ENCODE measurements at regions not wholly inside any gene's neighbourhood (a gene's known extent, or its start where the extent isn't known, plus 50 kb on each side); places are given as distances from the start of the nearest gene placed in this dataset.

- no peak for DNase-seq (ENCODE audit: low read depth in 4 of 4, low spot score in 3 of 4)
Observed at GRCh38 chrX:97763391-97763790, 879.7 kb downstream of the RPA4 start.

GRCh38 chrX:97763981-97764380, 880.3 kb downstream of the RPA4 start:
- DNase-seq (ENCODE audit: low read depth in 4 of 4, low spot score in 3 of 4) = no peak

- no peak for DNase-seq (ENCODE audit: low read depth in 4 of 4, low spot score in 3 of 4)
Observed at GRCh38 chrX:97766501-97767095, 882.9 kb downstream of the RPA4 start.

GRCh38 chrX:97787311-97787710, 903.6 kb downstream of the RPA4 start:
- no peak for DNase-seq (ENCODE audit: low read depth in 4 of 4, low spot score in 3 of 4)

- DNase-seq (ENCODE audit: low read depth in 4 of 4, low spot score in 3 of 4) = no peak
Observed at GRCh38 chrX:97787849-97788248, 904.1 kb downstream of the RPA4 start.

- DNase-seq (ENCODE audit: low read depth in 4 of 4, low spot score in 3 of 4) = no peak
Observed at GRCh38 chrX:97790850-97791249, 907.1 kb downstream of the RPA4 start.

GRCh38 chrX:97797076-97797475, 913.4 kb downstream of the RPA4 start:
- no peak for DNase-seq (ENCODE audit: low read depth in 4 of 4, low spot score in 3 of 4)

GRCh38 chrX:97806238-97806637, 922.5 kb downstream of the RPA4 start:
- DNase-seq (ENCODE audit: low read depth in 4 of 4, low spot score in 3 of 4) = no peak

GRCh38 chrX:97806946-97807345, 923.2 kb downstream of the RPA4 start:
- no peak for DNase-seq (ENCODE audit: low read depth in 4 of 4, low spot score in 3 of 4)

GRCh38 chrX:97820170-97820569, 936.5 kb downstream of the RPA4 start:
- no peak for DNase-seq (ENCODE audit: low read depth in 4 of 4, low spot score in 3 of 4)

GRCh38 chrX:97828471-97828870, 944.8 kb downstream of the RPA4 start:
- no peak for DNase-seq (ENCODE audit: low read depth in 4 of 4, low spot score in 3 of 4)

GRCh38 chrX:97835969-97836368, 952.3 kb downstream of the RPA4 start:
- no peak for DNase-seq (ENCODE audit: low read depth in 4 of 4, low spot score in 3 of 4)

GRCh38 chrX:97841544-97842179, 958.0 kb downstream of the RPA4 start:
- DNase-seq (ENCODE audit: low read depth in 4 of 4, low spot score in 3 of 4) = no peak

- DNase-seq (ENCODE audit: low read depth in 4 of 4, low spot score in 3 of 4) = no peak
Observed at GRCh38 chrX:97842468-97843199, 958.9 kb downstream of the RPA4 start.

GRCh38 chrX:97843200-97843811, 959.6 kb downstream of the RPA4 start:
- DNase-seq (ENCODE audit: low read depth in 4 of 4, low spot score in 3 of 4) = no peak

GRCh38 chrX:97844161-97844560, 960.5 kb downstream of the RPA4 start:
- no peak for DNase-seq (ENCODE audit: low read depth in 4 of 4, low spot score in 3 of 4)

GRCh38 chrX:97844943-97845342, 961.2 kb downstream of the RPA4 start:
- DNase-seq (ENCODE audit: low read depth in 4 of 4, low spot score in 3 of 4) = no peak

- DNase-seq (ENCODE audit: low read depth in 4 of 4, low spot score in 3 of 4) = no peak
Observed at GRCh38 chrX:97845451-97845850, 961.7 kb downstream of the RPA4 start.

- DNase-seq (ENCODE audit: low read depth in 4 of 4, low spot score in 3 of 4) = no peak
Observed at GRCh38 chrX:97846228-97846627, 962.5 kb downstream of the RPA4 start.

GRCh38 chrX:97846718-97847237, 963.1 kb downstream of the RPA4 start:
- DNase-seq (ENCODE audit: low read depth in 4 of 4, low spot score in 3 of 4) = no peak

GRCh38 chrX:97847885-97848679, 964.4 kb downstream of the RPA4 start:
- DNase-seq (ENCODE audit: low read depth in 4 of 4, low spot score in 3 of 4) = no peak

Measured in right renal pelvis (tissue), 4 donors.